ENCODE measurements at regions not wholly inside any gene's neighbourhood (a gene's known extent, or its start where the extent isn't known, plus 50 kb on each side); places are given as distances from the start of the nearest gene placed in this dataset.
A peak's percentile ranks its signal among the peaks of the same experiment; 100 is the strongest.

DNA sequence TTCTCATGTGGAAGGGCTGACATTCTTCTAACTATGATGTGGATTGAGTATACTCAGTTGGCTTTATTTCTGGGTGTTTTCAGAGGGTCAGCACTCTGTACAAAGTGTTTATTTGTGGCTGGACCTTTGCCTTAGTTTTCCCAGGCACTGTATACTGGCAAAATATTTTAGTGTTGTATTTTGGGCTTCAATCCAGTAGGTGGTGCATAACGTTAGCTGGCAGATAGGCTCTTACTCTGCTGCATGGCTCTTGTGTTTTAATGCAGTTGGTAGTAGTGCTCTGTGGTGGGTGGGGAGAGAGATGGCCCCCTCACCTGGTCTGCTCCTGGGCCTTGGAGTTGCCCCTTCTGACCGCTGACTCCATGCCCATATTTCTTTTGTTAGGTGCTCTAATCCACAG is 75.6 kb upstream of the REG3A start:
- peaks cover 0 to 6% (median 0%) of the 10 kb centered on the region in 4 donors for H3K9me3 ChIP-seq (ENCODE audit: control insufficient read depth in 4 of 4, insufficient read depth in 3 of 4, low read length in 3 of 4)
- no peak for TF ChIP-seq CTCF (IDR thresholded peaks at IDR 0.05; ENCODE audit: control extremely low read depth, extremely low read depth)
- H3K27me3 ChIP-seq (ENCODE audit: control insufficient read depth in 3 of 3, insufficient read depth in 3 of 3, low read length in 2 of 3), result no peaks in the 10 kb centered on the region
- H3K4me3 ChIP-seq, result no peak overlapping the region
- H3K9ac ChIP-seq (ENCODE audit: insufficient read depth in 1 of 2, low read length in 2 of 2), result no peak overlapping the region
- ATAC-seq (ENCODE audit: insufficient read depth, low FRiP score) (no peak), DNase-seq (peak in 1 of 3 donors; percentile 1)
- H3K27ac ChIP-seq (ENCODE audit: low read depth in 1 of 2, low read length in 1 of 2), result no peak overlapping the region
- 39 to 46% methylated on average over 2 of the region's 2 CpGs for WGBS, 2 donors
- no peaks in the 10 kb centered on the region for H3K4me1 ChIP-seq (ENCODE audit: control insufficient read depth in 5 of 5, insufficient read depth in 5 of 5, low read length in 5 of 5)
- H3K36me3 ChIP-seq (ENCODE audit: control insufficient read depth in 4 of 4, insufficient read depth in 4 of 4, low read length in 4 of 4), result no peaks in the 10 kb centered on the region

DNA sequence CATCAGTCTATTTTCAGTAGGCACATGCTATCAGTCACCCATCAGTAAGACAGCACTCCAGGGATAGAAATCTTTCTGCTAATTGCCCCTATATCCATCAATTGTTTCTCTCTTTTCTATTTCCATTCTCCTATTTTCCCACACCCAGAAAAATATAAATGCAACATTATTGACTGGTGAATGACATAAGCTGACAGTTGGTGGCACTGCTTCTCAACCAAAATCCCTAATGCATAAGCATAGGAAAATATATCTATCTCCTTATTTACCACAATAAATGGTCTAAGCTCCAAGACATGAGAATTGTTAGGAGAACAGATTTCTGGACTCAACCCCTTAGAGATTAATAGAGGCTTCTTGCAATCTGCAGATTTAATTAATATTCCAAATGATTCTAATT is 64.0 kb upstream of the REG3A start:
- Histone ChIP-seq H3K4me1 (ENCODE audit: control insufficient read depth in 5 of 5, insufficient read depth in 5 of 5, low read length in 5 of 5) (no peaks in the 10 kb centered on the region), H3K27ac (ENCODE audit: low read depth in 1 of 2, low read length in 1 of 2) (no peak overlapping the region), H3K9me3 (ENCODE audit: control insufficient read depth in 4 of 4, insufficient read depth in 3 of 4, low read length in 3 of 4) (no peaks in the 10 kb centered on the region), H3K27me3 (ENCODE audit: control insufficient read depth in 3 of 3, insufficient read depth in 3 of 3, low read length in 2 of 3) (no peaks in the 10 kb centered on the region), H3K36me3 (ENCODE audit: control insufficient read depth in 4 of 4, insufficient read depth in 4 of 4, low read length in 4 of 4) (no peaks in the 10 kb centered on the region), H3K4me3 (no peak overlapping the region), H3K9ac (ENCODE audit: insufficient read depth in 1 of 2, low read length in 2 of 2) (no peak overlapping the region)
- TF ChIP-seq CTCF (IDR thresholded peaks at IDR 0.05; ENCODE audit: control extremely low read depth, extremely low read depth), result no peak
- ATAC-seq (ENCODE audit: insufficient read depth, low FRiP score), result no peak
- DNase-seq, result peak in 1 of 3 donors; percentile 5

- ATAC-seq (ENCODE audit: insufficient read depth, low FRiP score) (no peak), DNase-seq (peak; percentile 20 to 59 (median 26))
- no peaks in the 10 kb centered on the region for H3K36me3 ChIP-seq (ENCODE audit: control insufficient read depth in 4 of 4, insufficient read depth in 4 of 4, low read length in 4 of 4)
- no peaks in the 10 kb centered on the region for H3K9me3 ChIP-seq (ENCODE audit: control insufficient read depth in 4 of 4, insufficient read depth in 3 of 4, low read length in 3 of 4)
- H3K4me3 ChIP-seq, result no peak overlapping the region
- H3K27ac ChIP-seq (ENCODE audit: low read depth in 1 of 2, low read length in 1 of 2), result no peak overlapping the region
- peak; percentile 32 for TF ChIP-seq CTCF (IDR thresholded peaks at IDR 0.05; ENCODE audit: control extremely low read depth, extremely low read depth)
- H3K4me1 ChIP-seq (ENCODE audit: control insufficient read depth in 5 of 5, insufficient read depth in 5 of 5, low read length in 5 of 5), result no peaks in the 10 kb centered on the region
- no peaks in the 10 kb centered on the region for H3K27me3 ChIP-seq (ENCODE audit: control insufficient read depth in 3 of 3, insufficient read depth in 3 of 3, low read length in 2 of 3)
- no peak overlapping the region for H3K9ac ChIP-seq (ENCODE audit: insufficient read depth in 1 of 2, low read length in 2 of 2)
- 36 to 39% methylated on average over 9 of the region's 9 CpGs for WGBS, 2 donors
These were observed 59.9 kb upstream of the REG3A start for GRCh38 chr2:79219383-79219988.
